Naive B cell (primary cell): ENCODE measurements at regions not wholly inside any gene's neighbourhood (a gene's known extent, or its start where the extent isn't known, plus 50 kb on each side); places are given as distances from the start of the nearest gene placed in this dataset.
"Not testable (repeated sequence)": the region's sequence is repeated elsewhere in the genome, so short reads cannot be mapped to it uniquely, and the experiment has no call there.

ENCODE experiments used
- ATAC-seq, 2 donors: fragments of 150-1000 bp; cut with Tn5 transposase; 2 replicates each; pipeline ENCODE4 v1.10.0; 2021; ENCODE audit warnings: low read depth in 2 of 2, mild to moderate bottlenecking in 2 of 2, moderate library complexity in 2 of 2
- DNase-seq: peaks from one replicate; pipeline ENCODE4 v3.0.0; 2022
- H3K27ac Mint-ChIP-seq, 6 donors: one replicate each; pipeline ENCODE4 v1.8.0; 2020 to 2022; ENCODE audit warnings: mild to moderate bottlenecking in 6 of 6, mixed read lengths in 6 of 6, moderate library complexity in 5 of 6, inconsistent platforms in 2 of 6
- H3K27me3 Mint-ChIP-seq, 3 donors: one replicate each; pipeline ENCODE4 v1.8.0; 2021 to 2022; ENCODE audit warnings: mixed read lengths in 3 of 3, mild to moderate bottlenecking in 1 of 3
- H3K36me3 Mint-ChIP-seq, 2 donors: one replicate each; pipeline ENCODE4 v1.8.0; 2020 to 2022; ENCODE audit warnings: mixed read lengths in 2 of 2, inconsistent platforms in 1 of 2, mild to moderate bottlenecking in 1 of 2
- H3K4me1 Mint-ChIP-seq, 3 donors: one replicate each; pipeline ENCODE4 v1.8.0; 2020 to 2022; ENCODE audit warnings: mixed read lengths in 3 of 3, inconsistent platforms in 1 of 3, mild to moderate bottlenecking in 1 of 3, moderate library complexity in 1 of 3
- H3K4me3 Mint-ChIP-seq, 8 donors: one replicate each; pipeline ENCODE4 v1.8.0; 2020 to 2022; ENCODE audit warnings: mild to moderate bottlenecking in 8 of 8, mixed read lengths in 8 of 8, moderate library complexity in 8 of 8, inconsistent platforms in 2 of 8
- H3K9me3 Mint-ChIP-seq, 7 donors: one replicate each; pipeline ENCODE4 v1.8.0; 2020 to 2022; ENCODE audit warnings: mixed read lengths in 7 of 7, mild to moderate bottlenecking in 5 of 7, inconsistent platforms in 2 of 7, moderate library complexity in 1 of 7

DNA sequence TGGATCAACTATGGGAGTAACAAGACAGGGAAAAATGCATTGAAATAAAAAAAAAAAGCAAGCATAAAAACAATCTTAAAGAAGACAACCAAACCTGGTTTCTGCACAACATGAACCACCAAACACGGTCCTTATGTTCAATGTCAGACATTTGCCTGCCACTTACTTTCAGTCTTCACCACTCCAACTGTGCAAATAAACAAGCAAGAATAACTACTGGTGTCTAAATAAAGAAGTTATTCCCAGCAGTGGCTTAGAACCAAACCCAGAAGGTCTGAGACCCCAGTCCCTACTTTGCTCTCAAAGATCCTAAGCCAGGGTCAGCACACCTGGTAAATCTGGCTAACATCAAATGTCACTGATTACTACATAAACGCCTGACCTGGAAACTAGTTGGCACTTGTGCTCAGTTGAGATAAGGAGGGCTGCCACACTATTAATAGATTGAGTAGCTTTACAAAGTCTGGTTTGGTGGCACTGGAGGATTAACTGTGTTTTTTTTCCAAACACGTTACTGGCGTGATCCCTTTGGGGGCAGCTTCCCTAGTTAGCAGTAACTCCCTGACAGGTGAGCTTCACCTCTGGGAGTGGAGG is 62.7 kb upstream of the ABLIM1 start:
- H3K36me3 Mint-ChIP-seq = no peaks in the 10 kb centered on the region
- ATAC-seq (no peak), DNase-seq (no peak)
- H3K9me3 Mint-ChIP-seq = peaks cover 0 to 2% (median 0%) of the 10 kb centered on the region in 7 donors
- H3K27ac Mint-ChIP-seq = peak overlapping the region in 1 of 6 donors; percentile 34
- no peak overlapping the region for H3K4me3 Mint-ChIP-seq
- H3K27me3 Mint-ChIP-seq = peaks cover 0 to 12% (median 8%) of the 10 kb centered on the region in 3 donors
- H3K4me1 Mint-ChIP-seq = no peaks in the 10 kb centered on the region

DNA sequence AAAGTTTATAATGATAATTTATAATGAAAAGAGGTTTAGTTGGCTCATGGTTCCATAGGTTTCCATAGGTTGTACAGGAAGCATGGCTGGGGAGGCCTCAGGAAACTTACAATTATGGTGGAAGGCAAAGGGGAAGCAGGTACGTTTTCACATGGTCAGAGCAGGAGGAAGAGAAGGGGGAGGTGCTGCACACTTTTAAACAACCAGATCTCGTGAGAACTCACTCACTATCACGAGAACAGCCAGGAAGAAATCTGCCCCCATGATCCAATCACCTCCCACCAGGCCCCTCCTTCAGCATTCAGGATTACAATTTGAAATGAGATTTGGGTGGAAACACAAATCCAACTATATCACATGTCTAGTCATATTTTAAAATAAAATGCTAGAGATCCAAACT is 64.1 kb upstream of the ABLIM1 start:
- H3K9me3 Mint-ChIP-seq, DNase-seq, ATAC-seq, H3K4me1 Mint-ChIP-seq, H3K4me3 Mint-ChIP-seq, H3K36me3 Mint-ChIP-seq: not testable (repeated sequence)
- Mint-ChIP-seq H3K27me3 (peaks cover 0 to 12% (median 8%) of the 10 kb centered on the region in 3 donors), H3K27ac (peak overlapping the region in 1 of 6 donors; percentile 66)

DNA sequence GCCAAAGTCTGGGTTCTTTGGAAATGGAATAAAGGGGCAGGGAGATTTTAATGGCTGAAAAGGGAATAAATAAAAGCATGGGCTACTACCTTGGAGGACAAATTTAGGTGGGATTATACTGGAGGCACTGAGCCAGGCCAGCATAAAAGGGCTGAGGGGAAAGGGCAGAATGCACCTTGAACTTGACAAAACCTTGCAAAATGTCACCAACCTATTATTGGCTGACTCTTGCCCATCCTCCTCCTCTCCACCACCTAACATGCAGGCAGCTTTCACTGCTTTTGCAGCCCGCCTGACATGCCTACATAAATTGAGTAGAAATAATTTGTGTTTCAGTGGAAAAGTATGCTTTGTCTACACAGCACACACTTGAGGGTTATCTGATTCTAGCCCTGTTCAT is 65.3 kb upstream of the ABLIM1 start:
- H3K4me3 Mint-ChIP-seq = no peak overlapping the region
- DNase-seq (no peak), ATAC-seq (no peak)
- peaks cover 0 to 5% (median 0%) of the 10 kb centered on the region in 7 donors for H3K9me3 Mint-ChIP-seq
- H3K4me1 Mint-ChIP-seq = no peaks in the 10 kb centered on the region
- H3K27me3 Mint-ChIP-seq = peaks cover 0 to 12% (median 8%) of the 10 kb centered on the region in 3 donors
- no peak overlapping the region for H3K27ac Mint-ChIP-seq
- no peaks in the 10 kb centered on the region for H3K36me3 Mint-ChIP-seq

DNA sequence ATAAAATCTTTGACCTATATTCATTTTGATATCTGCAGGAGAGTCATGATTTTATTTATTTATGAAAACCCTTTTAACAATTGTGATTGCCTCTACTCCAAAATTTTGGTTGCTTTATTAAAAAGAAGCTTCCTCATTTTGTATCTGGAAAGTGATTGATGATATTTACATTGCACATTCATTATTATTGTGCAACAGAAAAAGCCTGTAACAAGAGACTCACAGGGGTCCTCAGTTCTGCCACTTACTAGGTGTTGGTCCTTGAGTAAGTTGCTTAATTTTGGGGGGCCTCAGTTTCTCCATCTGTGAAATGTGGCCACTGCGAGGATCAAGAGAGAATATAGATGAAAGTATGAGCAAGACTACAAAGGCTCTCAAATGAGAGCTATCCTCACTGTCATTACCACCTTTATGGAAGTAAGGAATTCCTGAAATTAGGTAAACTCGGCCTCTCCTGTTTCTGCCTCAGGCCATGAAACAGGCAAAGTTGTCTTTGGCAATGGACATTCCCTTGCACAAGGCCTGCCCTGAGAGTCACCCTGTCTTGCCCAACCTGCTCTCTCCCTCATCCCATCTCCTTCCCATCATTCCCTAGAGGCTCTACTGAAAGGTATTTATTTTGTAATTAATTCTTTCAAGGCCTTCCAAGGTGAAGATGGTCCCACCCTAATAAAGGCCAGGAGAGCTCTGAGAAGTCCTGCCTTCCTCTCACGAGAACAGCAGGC is 66.1 kb upstream of the ABLIM1 start:
- Mint-ChIP-seq H3K4me3 (no peak overlapping the region), H3K27ac (no peak overlapping the region), H3K27me3 (peaks cover 0 to 12% (median 8%) of the 10 kb centered on the region in 3 donors), H3K36me3 (no peaks in the 10 kb centered on the region), H3K4me1 (no peaks in the 10 kb centered on the region), H3K9me3 (peaks cover 0 to 5% (median 0%) of the 10 kb centered on the region in 7 donors)
- ATAC-seq = no peak
- DNase-seq = no peak

DNA sequence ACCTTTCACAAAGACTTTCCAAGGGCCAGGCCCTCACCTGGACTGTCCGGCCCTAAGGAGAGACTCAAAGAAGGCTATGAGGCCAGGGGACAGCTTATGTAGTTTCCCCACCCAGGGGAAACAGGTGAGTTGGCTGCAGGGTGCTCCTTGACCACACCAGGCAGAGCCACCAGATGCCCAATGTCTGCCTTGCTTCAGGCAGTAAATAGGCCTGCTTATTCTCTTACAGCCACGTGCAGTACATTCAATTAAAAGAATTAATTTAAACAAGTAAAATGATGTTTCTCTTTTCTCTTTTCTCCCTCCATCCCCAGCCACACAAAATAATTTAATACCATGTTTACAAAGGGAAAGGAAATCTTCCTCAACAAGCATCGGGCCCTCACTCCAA is 66.6 kb upstream of the ABLIM1 start:
- H3K36me3 Mint-ChIP-seq = no peaks in the 10 kb centered on the region
- no peak for ATAC-seq
- peak overlapping the region in 1 of 6 donors; percentile 25 for H3K27ac Mint-ChIP-seq
- no peak for DNase-seq
- H3K4me1 Mint-ChIP-seq = no peaks in the 10 kb centered on the region
- H3K4me3 Mint-ChIP-seq = no peak overlapping the region
- peaks cover 0 to 5% (median 0%) of the 10 kb centered on the region in 7 donors for H3K9me3 Mint-ChIP-seq
- peaks cover 0 to 12% (median 8%) of the 10 kb centered on the region in 3 donors for H3K27me3 Mint-ChIP-seq

DNA sequence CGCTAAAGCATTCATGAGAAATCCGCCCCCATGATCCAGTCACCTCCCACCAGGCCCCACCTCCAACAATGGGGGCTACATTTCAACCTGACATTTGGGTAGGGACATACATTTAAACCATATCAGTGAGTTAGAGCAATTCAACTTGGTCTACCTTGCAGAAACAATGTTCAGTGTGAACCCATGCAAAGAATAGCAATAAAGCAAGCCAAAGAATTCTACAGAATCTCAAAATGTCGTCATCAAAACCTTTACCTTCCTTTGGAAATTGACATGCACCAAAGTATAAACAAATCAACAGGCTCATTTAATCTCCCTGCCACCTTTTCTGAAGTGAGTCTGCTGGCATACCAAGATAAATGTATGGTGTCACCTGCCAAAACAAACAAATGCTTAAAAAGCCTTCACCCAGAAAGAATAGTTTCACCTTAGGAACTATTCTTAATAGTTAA is 68.8 kb upstream of the ABLIM1 start:
- DNase-seq (no peak), ATAC-seq (no peak)
- no peaks in the 10 kb centered on the region for H3K4me1 Mint-ChIP-seq
- no peaks in the 10 kb centered on the region for H3K36me3 Mint-ChIP-seq
- no peak overlapping the region for H3K4me3 Mint-ChIP-seq
- H3K27ac Mint-ChIP-seq = no peak overlapping the region
- peaks cover 0 to 5% (median 4%) of the 10 kb centered on the region in 3 donors for H3K27me3 Mint-ChIP-seq
- peaks cover 0 to 5% (median 0%) of the 10 kb centered on the region in 7 donors for H3K9me3 Mint-ChIP-seq

DNA sequence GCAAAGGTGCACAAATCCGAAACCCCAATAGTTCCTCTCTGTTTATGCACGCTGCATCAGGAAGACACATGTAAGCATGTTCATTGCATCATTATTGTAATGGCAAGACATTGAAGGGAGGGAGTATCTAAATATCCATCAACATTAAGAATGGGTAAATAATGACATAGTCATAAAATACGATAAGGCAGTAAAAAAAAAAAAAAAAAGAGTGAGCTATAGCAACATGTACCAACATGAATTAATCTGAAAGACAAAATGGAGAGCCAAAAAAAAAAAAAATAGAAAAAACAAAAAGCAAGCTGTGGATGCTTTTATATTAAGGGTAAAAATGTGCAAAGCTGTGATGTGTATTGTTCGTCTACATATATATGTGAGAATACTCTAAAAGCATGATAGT is 70.2 kb upstream of the ABLIM1 start:
- Mint-ChIP-seq H3K9me3 (peaks cover 0 to 5% (median 0%) of the 10 kb centered on the region in 7 donors), H3K27me3 (peaks cover 0 to 4% (median 0%) of the 10 kb centered on the region in 3 donors), H3K4me1 (no peaks in the 10 kb centered on the region), H3K36me3 (no peaks in the 10 kb centered on the region), H3K27ac (no peak overlapping the region), H3K4me3 (no peak overlapping the region)
- DNase-seq = no peak
- ATAC-seq = no peak

DNA sequence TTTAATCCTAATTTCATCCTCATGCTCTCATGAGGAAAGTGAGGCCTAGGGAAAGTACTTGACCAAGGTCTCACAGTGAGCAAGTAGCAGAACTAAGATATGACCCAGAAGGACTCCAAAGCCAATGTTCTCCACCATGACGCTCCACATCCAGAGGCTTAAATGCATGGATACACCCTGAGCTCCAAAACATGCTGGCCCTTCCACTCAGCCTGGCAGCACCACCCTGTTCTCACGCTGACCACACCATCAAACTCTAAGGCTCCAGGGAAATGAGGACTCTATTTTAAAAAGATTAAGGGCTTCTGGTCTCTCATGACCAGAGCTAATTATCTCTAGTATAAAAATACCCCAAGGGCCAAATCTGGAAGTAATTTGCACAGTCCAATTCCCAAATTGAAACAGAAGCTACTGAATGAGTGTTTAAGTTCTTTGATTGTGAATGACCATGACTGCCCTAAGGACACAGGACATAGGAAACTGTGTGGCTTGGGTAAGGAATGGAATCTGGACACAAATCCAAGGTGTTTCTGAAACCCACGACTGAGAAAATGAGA is 71.1 kb upstream of the ABLIM1 start:
- Mint-ChIP-seq H3K4me1 (no peaks in the 10 kb centered on the region), H3K9me3 (peaks cover 0 to 5% (median 0%) of the 10 kb centered on the region in 7 donors), H3K36me3 (no peaks in the 10 kb centered on the region), H3K27me3 (peaks cover 0 to 2% (median 0%) of the 10 kb centered on the region in 3 donors), H3K4me3 (peak overlapping the region in 1 of 8 donors; percentile 24), H3K27ac (no peak overlapping the region)
- ATAC-seq (no peak), DNase-seq (no peak)

DNA sequence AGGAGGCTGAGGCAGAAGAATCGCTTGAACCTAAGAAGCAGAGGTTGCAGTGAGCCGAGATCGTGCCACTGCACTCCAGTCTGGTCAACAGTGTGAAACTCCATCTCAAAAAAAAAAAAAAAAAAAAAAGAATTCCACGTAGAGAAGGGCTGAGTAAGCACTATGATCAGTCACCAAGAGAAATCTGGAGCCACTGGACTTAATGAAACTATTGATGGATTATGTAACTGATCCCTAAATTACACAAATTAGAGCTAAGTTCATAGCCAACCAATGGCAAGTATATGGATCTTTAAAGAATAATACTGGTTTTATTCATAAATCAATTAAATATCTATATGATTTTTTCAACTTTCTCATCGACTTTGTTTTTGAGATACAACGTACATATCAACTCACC is 72.2 kb upstream of the ABLIM1 start:
- ATAC-seq (no peak), DNase-seq (no peak)
- H3K9me3 Mint-ChIP-seq = peaks cover 0 to 5% (median 0%) of the 10 kb centered on the region in 7 donors
- peaks cover 0 to 7% (median 0%) of the 10 kb centered on the region in 3 donors for H3K27me3 Mint-ChIP-seq
- no peak overlapping the region for H3K27ac Mint-ChIP-seq
- H3K4me1 Mint-ChIP-seq = no peaks in the 10 kb centered on the region
- no peaks in the 10 kb centered on the region for H3K36me3 Mint-ChIP-seq
- no peak overlapping the region for H3K4me3 Mint-ChIP-seq

DNA sequence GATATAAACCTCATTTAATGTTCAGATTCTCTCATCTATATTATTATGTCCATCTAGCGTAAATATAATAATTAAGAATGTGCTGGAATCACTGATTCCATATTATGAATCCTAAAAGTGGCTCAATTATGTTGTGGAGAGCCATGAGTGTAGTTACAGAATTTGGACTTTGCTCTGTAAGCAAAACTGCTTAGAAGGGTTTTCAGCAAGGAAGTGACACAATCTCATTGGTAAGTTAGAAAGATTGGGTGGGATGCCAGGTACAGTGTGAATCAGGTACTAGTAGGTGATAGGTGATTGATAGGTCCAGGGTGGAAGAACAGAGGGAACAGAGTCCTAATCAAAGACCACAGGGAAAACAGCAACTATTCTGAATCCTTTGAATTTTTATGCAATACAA is 74.9 kb upstream of the ABLIM1 start:
- peaks cover 0 to 7% (median 0%) of the 10 kb centered on the region in 3 donors for H3K27me3 Mint-ChIP-seq
- no peak for DNase-seq
- no peak overlapping the region for H3K4me3 Mint-ChIP-seq
- H3K36me3 Mint-ChIP-seq = no peaks in the 10 kb centered on the region
- peaks cover 0 to 3% (median 0%) of the 10 kb centered on the region in 7 donors for H3K9me3 Mint-ChIP-seq
- H3K4me1 Mint-ChIP-seq = no peaks in the 10 kb centered on the region
- no peak for ATAC-seq
- no peak overlapping the region for H3K27ac Mint-ChIP-seq

DNA sequence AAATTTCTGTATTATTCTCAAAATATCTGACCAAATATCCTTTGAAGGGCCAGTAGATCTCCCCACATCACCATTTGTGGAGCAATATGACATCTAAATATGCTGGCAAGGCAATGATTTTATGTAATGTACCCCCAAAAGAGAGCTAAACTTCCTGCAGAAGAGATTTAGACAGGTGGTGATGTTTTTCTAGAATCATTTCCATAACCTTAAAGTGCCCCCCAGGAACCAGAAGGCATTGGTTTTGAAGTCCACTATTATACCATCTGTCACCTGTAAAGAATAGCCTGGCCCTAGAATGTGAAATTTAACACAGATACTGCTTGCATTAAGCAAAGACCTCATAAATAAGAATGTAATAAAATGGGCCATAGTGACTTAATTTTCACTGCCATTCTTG is 77.9 kb upstream of the ABLIM1 start:
- Mint-ChIP-seq H3K9me3 (no peaks in the 10 kb centered on the region), H3K36me3 (no peaks in the 10 kb centered on the region), H3K4me3 (no peak overlapping the region), H3K4me1 (no peaks in the 10 kb centered on the region), H3K27me3 (peaks cover 4 to 8% (median 7%) of the 10 kb centered on the region in 3 donors), H3K27ac (no peak overlapping the region)
- DNase-seq (no peak), ATAC-seq (no peak)

DNA sequence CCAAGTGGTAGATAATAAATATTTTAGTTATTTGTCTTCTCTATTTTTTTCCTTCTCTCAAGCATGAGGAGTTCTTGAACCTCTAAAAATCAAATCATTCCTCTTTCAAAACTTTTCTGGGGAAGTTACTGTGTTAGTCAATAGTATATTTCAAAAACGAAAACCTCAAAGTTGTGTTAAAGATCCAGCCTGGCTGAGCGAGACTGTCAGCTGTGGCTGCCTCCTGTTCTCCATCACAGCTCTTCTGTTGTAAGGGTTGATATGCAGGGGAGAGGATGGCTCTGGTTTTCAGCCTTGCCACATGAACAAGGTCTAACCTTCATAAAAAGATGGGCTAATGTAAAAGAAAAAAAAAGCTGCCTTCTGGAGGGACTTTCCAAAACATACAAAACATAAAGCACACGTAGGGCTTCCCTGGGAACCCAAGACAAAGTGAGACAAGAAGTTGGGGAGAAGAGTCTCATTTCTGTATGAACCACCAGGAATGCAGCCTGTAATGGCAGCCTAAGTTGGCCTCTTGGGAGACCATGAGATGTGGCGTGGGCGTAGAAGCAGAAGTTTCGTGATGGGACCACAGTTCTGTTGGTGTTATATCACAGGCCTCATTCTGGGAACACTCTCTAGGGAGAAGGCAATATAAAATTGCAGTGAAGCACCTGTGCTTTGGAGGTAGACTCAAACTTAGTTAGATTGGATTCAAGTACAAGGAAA is 77.9 kb upstream of the FHIP2A start:
- no peak overlapping the region for H3K27ac Mint-ChIP-seq
- DNase-seq (no peak), ATAC-seq (no peak)
- no peaks in the 10 kb centered on the region for H3K4me1 Mint-ChIP-seq
- no peaks in the 10 kb centered on the region for H3K9me3 Mint-ChIP-seq
- H3K36me3 Mint-ChIP-seq = no peaks in the 10 kb centered on the region
- H3K27me3 Mint-ChIP-seq = peaks cover 11 to 34% (median 14%) of the 10 kb centered on the region in 3 donors
- no peak overlapping the region for H3K4me3 Mint-ChIP-seq

DNA sequence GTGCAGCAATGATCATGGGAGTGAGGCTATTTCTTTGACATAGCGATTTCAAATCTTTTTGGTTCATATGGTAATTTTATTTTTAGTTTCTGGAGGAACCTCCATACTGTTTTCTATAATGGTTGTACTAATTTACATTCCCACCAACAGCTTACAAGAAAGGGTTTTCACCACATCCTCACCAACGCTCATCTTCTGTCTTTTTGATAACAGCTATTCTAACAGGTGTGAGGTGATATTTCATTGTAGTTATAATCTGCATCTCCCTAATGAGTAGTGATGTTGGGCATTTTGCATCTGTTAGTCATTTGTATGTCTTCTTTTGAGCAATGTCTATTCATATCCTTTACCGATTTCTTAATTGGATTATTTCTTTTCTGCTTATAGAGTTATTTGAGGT is 75.0 kb upstream of the FHIP2A start:
- Mint-ChIP-seq H3K27ac (no peak overlapping the region), H3K4me3 (no peak overlapping the region), H3K27me3 (peaks cover 16 to 41% (median 24%) of the 10 kb centered on the region in 3 donors), H3K4me1 (no peaks in the 10 kb centered on the region), H3K9me3 (no peaks in the 10 kb centered on the region), H3K36me3 (no peaks in the 10 kb centered on the region)
- DNase-seq (no peak), ATAC-seq (no peak)
